K562 (cell line): ENCODE measurements at regions not wholly inside any gene's neighbourhood (a gene's known extent, or its start where the extent isn't known, plus 50 kb on each side); places are given as distances from the start of the nearest gene placed in this dataset.

Experiments
- CAMTA2 ChIP-seq: fragments of 250-450 bp; sonication (Bioruptor Pico); conservative IDR thresholded peaks from 2 replicates; pipeline ENCODE4 v1.5.1; 2022
- GTF2A2 ChIP-seq: IDR thresholded peaks from 2 replicates; pipeline ENCODE4 v1.6.1; 2016; ENCODE audit warnings: mild to moderate bottlenecking, missing genetic modification characterization, missing compliant biosample characterization
- ID3 ChIP-seq, 2 experiments: fragments of 250-450 bp in 1 of 2; fragments of 450-650 bp in 1 of 2; sonication (Bioruptor Pico) in 1 of 2; IDR thresholded peaks; 2 replicates each; pipeline versions ENCODE4 v1.6.1 to v1.8.0; 2016 to 2021; ENCODE audit warnings: mild to moderate bottlenecking in 2 of 2, moderate library complexity in 2 of 2, missing compliant biosample characterization in 1 of 2, missing genetic modification characterization in 1 of 2
- KLF16 ChIP-seq: IDR thresholded peaks from 2 replicates; pipeline ENCODE4 v1.6.1; 2016; ENCODE audit warnings: antibody characterized with exemption
- NFRKB ChIP-seq: fragments of 450-650 bp; IDR thresholded peaks from 2 replicates; pipeline ENCODE4 v1.6.1; 2016; ENCODE audit warnings: low read depth
- ZBTB7A ChIP-seq: IDR thresholded peaks from 2 replicates; pipeline ENCODE4 v1.6.1; 2011; ENCODE audit warnings: low read depth, mild to moderate bottlenecking, low read length, moderate library complexity, borderline replicate concordance; ENCODE audit not compliant: control insufficient read depth
- TF ChIP-seq, protein P1 (sequence below): fragments of 450-650 bp; IDR thresholded peaks from 2 replicates; pipeline ENCODE4 v1.6.1; 2017; ENCODE audit warnings: antibody characterized with exemption, mild to moderate bottlenecking

DNA sequence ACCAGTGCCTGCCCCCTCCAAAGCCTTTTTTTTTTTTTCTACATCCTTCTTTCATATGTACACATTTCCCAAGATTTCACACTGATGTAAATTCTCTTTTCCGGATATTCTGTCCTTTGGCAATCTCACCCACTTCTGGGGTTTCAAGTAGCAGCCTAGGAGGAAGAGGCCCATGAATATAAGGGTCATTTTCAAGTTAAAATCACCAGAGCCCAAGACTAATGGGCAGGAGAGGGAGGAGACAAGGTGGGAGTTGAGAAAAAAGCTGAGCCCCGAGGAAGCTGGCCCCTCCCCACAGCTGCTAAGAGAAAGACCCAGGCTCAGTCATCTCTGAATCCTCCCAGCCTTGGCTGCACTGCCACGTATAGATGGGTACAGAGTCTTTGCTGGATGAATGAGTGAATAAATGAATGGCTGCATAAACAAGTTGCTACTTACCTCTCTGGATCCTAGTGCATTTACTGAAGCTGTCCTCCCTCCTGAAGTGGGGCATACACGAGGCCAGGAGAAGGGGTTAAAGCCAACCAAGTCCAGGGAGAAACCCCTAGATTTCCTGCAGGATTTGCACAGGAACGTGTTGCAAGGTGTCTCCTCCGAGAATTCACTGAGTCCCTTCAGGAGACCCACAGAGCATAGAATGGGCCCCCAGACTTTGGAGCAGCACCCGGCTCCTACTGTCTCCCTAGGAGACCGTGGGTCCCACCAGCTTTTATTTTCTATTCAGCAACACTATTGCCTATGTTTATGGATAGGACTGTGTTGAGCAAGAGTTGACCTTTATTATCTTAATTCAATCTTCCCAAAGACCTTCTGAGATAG lies 100.8 kb upstream of the LIPC start (continued):
- TF ChIP-seq GTF2A2: no peak
- peak; percentile 24; the same call in 1 of the 2 replicates for TF ChIP-seq ZBTB7A
- TF ChIP-seq NFRKB: 0 out of 2 replicates have a peak, but pooled peaks have one; percentile 17
- TF ChIP-seq, protein P1, sequence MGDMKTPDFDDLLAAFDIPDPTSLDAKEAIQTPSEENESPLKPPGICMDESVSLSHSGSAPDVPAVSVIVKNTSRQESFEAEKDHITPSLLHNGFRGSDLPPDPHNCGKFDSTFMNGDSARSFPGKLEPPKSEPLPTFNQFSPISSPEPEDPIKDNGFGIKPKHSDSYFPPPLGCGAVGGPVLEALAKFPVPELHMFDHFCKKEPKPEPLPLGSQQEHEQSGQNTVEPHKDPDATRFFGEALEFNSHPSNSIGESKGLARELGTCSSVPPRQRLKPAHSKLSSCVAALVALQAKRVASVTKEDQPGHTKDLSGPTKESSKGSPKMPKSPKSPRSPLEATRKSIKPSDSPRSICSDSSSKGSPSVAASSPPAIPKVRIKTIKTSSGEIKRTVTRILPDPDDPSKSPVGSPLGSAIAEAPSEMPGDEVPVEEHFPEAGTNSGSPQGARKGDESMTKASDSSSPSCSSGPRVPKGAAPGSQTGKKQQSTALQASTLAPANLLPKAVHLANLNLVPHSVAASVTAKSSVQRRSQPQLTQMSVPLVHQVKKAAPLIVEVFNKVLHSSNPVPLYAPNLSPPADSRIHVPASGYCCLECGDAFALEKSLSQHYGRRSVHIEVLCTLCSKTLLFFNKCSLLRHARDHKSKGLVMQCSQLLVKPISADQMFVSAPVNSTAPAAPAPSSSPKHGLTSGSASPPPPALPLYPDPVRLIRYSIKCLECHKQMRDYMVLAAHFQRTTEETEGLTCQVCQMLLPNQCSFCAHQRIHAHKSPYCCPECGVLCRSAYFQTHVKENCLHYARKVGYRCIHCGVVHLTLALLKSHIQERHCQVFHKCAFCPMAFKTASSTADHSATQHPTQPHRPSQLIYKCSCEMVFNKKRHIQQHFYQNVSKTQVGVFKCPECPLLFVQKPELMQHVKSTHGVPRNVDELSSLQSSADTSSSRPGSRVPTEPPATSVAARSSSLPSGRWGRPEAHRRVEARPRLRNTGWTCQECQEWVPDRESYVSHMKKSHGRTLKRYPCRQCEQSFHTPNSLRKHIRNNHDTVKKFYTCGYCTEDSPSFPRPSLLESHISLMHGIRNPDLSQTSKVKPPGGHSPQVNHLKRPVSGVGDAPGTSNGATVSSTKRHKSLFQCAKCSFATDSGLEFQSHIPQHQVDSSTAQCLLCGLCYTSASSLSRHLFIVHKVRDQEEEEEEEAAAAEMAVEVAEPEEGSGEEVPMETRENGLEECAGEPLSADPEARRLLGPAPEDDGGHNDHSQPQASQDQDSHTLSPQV: peak; percentile 72; the same call in 1 of the 2 replicates
- TF ChIP-seq CAMTA2: no peak
- no peak for TF ChIP-seq ID3 (CRISPR knock-in tag; IDR thresholded peaks at IDR 0.05)
- peak; percentile 97 for TF ChIP-seq ID3 (tag; IDR thresholded peaks at IDR 0.05)
- no peak for TF ChIP-seq KLF16
